OCI-LY3 (cell line): ENCODE measurements at regions not wholly inside any gene's neighbourhood (a gene's known extent, or its start where the extent isn't known, plus 50 kb on each side); places are given as distances from the start of the nearest gene placed in this dataset.
"Not testable (repeated sequence)": the region's sequence is repeated elsewhere in the genome, so short reads cannot be mapped to it uniquely, and the experiment has no call there.

Experiments used
- H2AFZ ChIP-seq: fragments of 200-600, 300-600 bp; shearing (Covaris generic); 2 replicates; pipeline ENCODE4 v1.6.0; 2014; ENCODE audit warnings: antibody characterized with exemption, low read depth, low read length
- H3K27ac ChIP-seq: fragments of 200-600, 300-600 bp; sonication (generic); 2 replicates; pipeline ENCODE4 v1.5.1; 2014; ENCODE audit warnings: mild to moderate bottlenecking, low read length, moderate library complexity, mixed read lengths
- H3K27me3 ChIP-seq: fragments of 200-600, 300-600 bp; sonication (generic); 2 replicates; pipeline ENCODE4 v1.6.1; 2014; ENCODE audit warnings: low read depth, low read length, mixed read lengths
- H3K36me3 ChIP-seq: fragments of 200-600, 300-600 bp; sonication (generic); replicated peaks from 2 replicates; pipeline ENCODE3; 2014; ENCODE audit warnings: low read depth, low read length, mixed read lengths
- H3K4me1 ChIP-seq: fragments of 300-600, 200-600 bp; sonication (generic); 2 replicates; pipeline ENCODE4 v1.6.1; 2014; ENCODE audit warnings: low read length, mixed read lengths
- H3K4me2 ChIP-seq: fragments of 200-600, 300-600 bp; sonication (generic); 2 replicates; pipeline ENCODE4 v1.6.1; 2014; ENCODE audit warnings: low read length, mixed read lengths
- H3K4me3 ChIP-seq: fragments of 300-600, 200-600 bp; sonication (generic); 2 replicates; pipeline ENCODE4 v1.5.1; 2014; ENCODE audit warnings: antibody characterized with exemption, mild to moderate bottlenecking, low read length, moderate library complexity
- H3K79me2 ChIP-seq: fragments of 300-600, 200-600 bp; shearing (Covaris generic); 2 replicates; pipeline ENCODE4 v1.6.1; 2014; ENCODE audit warnings: mild to moderate bottlenecking, low read length, mixed read lengths
- H3K9ac ChIP-seq: fragments of 300-600, 200-600 bp; shearing (Covaris generic); 2 replicates; pipeline ENCODE4 v1.6.0; 2014; ENCODE audit warnings: mild to moderate bottlenecking, low read length, moderate library complexity
- H3K9me3 ChIP-seq: fragments of 200-600, 300-600 bp; shearing (Covaris generic); 2 replicates; pipeline ENCODE4 v1.6.1; 2014; ENCODE audit warnings: low read length, mixed read lengths; ENCODE audit not compliant: insufficient read depth
- H4K20me1 ChIP-seq: fragments of 200-600, 300-600 bp; sonication (generic); 2 replicates; pipeline ENCODE4 v1.6.1; 2016; ENCODE audit warnings: low read length, mixed read lengths; ENCODE audit not compliant: insufficient read depth
- EZH2phosphoT487 ChIP-seq: fragments of 200-600 bp; shearing (Covaris generic); IDR thresholded peaks from 2 replicates; pipeline ENCODE4 v1.6.1; 2018; ENCODE audit warnings: antibody characterized with exemption, mixed run types, low read depth
- TF ChIP-seq, protein P1 (sequence below): fragments of 200-600, 300-600 bp; sonication (generic); IDR thresholded peaks from 2 replicates; pipeline ENCODE4 v1.5.1; 2014; ENCODE audit warnings: antibody characterized with exemption, low read length, low read depth

GRCh38 chr2:77725045-77725444 lies 202.9 kb upstream of the LRRTM4 start:
- Histone ChIP-seq H4K20me1 (no peaks in the 10 kb centered on the region), H3K27me3 (no peaks in the 10 kb centered on the region), H3K9me3 (no peaks in the 10 kb centered on the region), H3K9ac (no peak overlapping the region), H3K4me3 (no peak overlapping the region), H3K4me1 (no peaks in the 10 kb centered on the region), H2AFZ (no peak overlapping the region), H3K36me3 (no peaks in the 10 kb centered on the region), H3K27ac (no peak overlapping the region), H3K79me2 (no peaks in the 10 kb centered on the region), H3K4me2 (no peak overlapping the region)
- TF ChIP-seq, protein P1, sequence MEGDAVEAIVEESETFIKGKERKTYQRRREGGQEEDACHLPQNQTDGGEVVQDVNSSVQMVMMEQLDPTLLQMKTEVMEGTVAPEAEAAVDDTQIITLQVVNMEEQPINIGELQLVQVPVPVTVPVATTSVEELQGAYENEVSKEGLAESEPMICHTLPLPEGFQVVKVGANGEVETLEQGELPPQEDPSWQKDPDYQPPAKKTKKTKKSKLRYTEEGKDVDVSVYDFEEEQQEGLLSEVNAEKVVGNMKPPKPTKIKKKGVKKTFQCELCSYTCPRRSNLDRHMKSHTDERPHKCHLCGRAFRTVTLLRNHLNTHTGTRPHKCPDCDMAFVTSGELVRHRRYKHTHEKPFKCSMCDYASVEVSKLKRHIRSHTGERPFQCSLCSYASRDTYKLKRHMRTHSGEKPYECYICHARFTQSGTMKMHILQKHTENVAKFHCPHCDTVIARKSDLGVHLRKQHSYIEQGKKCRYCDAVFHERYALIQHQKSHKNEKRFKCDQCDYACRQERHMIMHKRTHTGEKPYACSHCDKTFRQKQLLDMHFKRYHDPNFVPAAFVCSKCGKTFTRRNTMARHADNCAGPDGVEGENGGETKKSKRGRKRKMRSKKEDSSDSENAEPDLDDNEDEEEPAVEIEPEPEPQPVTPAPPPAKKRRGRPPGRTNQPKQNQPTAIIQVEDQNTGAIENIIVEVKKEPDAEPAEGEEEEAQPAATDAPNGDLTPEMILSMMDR, result no peak
- no peak for TF ChIP-seq EZH2phosphoT487

GRCh38 chr2:77734662-77735340 lies 212.6 kb upstream of the LRRTM4 start:
- H3K27me3 ChIP-seq, H3K4me1 ChIP-seq, H3K27ac ChIP-seq, H3K9me3 ChIP-seq, H3K4me2 ChIP-seq, H3K4me3 ChIP-seq, H3K36me3 ChIP-seq, H3K9ac ChIP-seq, H4K20me1 ChIP-seq, H3K79me2 ChIP-seq, H2AFZ ChIP-seq: not testable (repeated sequence)

GRCh38 chr2:77737236-77737635 lies 215.1 kb upstream of the LRRTM4 start:
- Histone ChIP-seq H3K4me3 (no peak overlapping the region), H3K36me3 (no peaks in the 10 kb centered on the region), H4K20me1 (no peaks in the 10 kb centered on the region), H3K27ac (no peak overlapping the region), H3K4me1 (no peaks in the 10 kb centered on the region), H3K9ac (no peak overlapping the region), H3K27me3 (no peaks in the 10 kb centered on the region), H3K4me2 (no peak overlapping the region), H3K9me3 (no peaks in the 10 kb centered on the region), H3K79me2 (no peaks in the 10 kb centered on the region), H2AFZ (no peak overlapping the region)
- no peak for TF ChIP-seq EZH2phosphoT487
- TF ChIP-seq, protein P1, result no peak

GRCh38 chr2:77746780-77747179 lies 224.6 kb upstream of the LRRTM4 start:
- no peak overlapping the region for H3K27ac ChIP-seq
- H3K9ac ChIP-seq, result no peak overlapping the region
- H3K4me1 ChIP-seq, result no peaks in the 10 kb centered on the region
- no peaks in the 10 kb centered on the region for H3K79me2 ChIP-seq
- no peak overlapping the region for H3K4me3 ChIP-seq
- H2AFZ ChIP-seq, result no peak overlapping the region
- no peaks in the 10 kb centered on the region for H4K20me1 ChIP-seq
- no peaks in the 10 kb centered on the region for H3K36me3 ChIP-seq
- no peaks in the 10 kb centered on the region for H3K9me3 ChIP-seq
- TF ChIP-seq, protein P1, result no peak
- TF ChIP-seq EZH2phosphoT487, result no peak
- no peak overlapping the region for H3K4me2 ChIP-seq
- H3K27me3 ChIP-seq, result no peaks in the 10 kb centered on the region

DNA sequence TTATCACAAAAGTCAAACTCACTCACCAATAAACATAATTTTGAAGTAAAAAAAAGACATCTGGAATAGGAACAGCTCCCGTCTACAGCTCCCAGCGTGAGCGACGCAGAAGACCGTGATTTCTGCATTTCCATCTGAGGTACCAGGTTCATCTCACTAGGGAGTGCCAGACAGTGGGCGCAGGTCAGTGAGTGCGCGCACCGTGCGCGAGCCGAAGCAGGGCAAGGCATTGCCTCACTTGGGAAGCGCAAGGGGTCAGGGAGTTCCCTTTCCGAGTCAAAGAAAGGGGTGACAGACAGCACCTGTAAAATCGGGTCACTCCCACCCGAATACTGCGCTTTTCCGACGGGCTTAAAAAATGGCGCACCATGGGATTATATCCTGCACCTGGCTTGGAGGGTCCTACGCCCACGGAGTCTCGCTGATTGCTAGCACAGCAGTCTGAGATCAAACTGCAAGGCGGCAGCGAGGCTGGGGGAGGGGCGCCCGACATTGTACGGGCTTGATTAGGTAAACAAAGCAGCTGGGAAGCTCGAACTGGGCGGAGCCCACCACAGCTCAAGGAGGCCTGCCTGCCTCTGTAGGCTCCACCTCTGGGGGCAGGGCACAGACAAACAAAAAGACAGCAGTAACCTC lies 231.7 kb upstream of the LRRTM4 start:
- H3K27me3 ChIP-seq, H4K20me1 ChIP-seq, H3K79me2 ChIP-seq, H3K4me1 ChIP-seq, H3K9ac ChIP-seq, H3K4me2 ChIP-seq, H2AFZ ChIP-seq, H3K27ac ChIP-seq, H3K4me3 ChIP-seq, H3K9me3 ChIP-seq, H3K36me3 ChIP-seq: not testable (repeated sequence)
